Astrocyte of the cerebellum (primary cell): ENCODE measurements at regions not wholly inside any gene's neighbourhood (a gene's known extent, or its start where the extent isn't known, plus 50 kb on each side); places are given as distances from the start of the nearest gene placed in this dataset.
A peak's percentile ranks its signal among the peaks of the same experiment; 100 is the strongest.

Experiments used
- DNase-seq: peaks from one replicate; pipeline ENCODE4 v3.0.0-alpha.2; 2011; ENCODE audit warnings: low read depth
- H3K4me3 ChIP-seq: 2 replicates; pipeline ENCODE4 v1.5.1; 2011; ENCODE audit warnings: mild to moderate bottlenecking, low read depth, low read length, moderate library complexity
- CTCF ChIP-seq: IDR thresholded peaks from 2 replicates; pipeline ENCODE4 v1.5.1; 2012; ENCODE audit warnings: low read length, low read depth, moderate library complexity, mild to moderate bottlenecking; ENCODE audit errors: missing control alignments
- in situ Hi-C: cut with HindIII; loops from 2 replicates; pipeline ENCODE4 v1.10.0; 2017; ENCODE audit warnings: low sequenced_read_pairs

GRCh38 chr13:106155411-106155810 lies 380.1 kb downstream of the EFNB2 start:
- no peak for TF ChIP-seq CTCF
- no peak for DNase-seq
- in situ Hi-C loops, result no loop called here
- H3K4me3 ChIP-seq, result no peak overlapping the region

DNA sequence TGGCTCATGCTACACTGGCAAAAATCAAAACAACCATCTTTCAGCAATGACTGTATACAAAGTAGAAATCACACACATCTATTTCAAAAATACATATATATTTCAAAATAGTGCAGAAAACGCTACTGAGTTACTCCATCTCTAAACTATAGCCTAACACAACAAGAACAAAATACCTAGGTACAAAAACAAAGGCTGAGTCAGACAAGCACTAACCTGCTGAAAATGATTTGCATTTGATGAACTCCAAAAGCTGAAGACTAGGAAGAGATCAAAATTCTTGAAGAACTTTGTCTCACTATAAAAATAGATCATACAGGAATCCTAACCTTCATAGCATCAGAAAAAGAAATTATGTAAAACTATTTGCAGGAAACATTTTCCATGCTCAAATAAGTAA lies 381.6 kb downstream of the EFNB2 start:
- in situ Hi-C loops, result no loop called here
- DNase-seq, result no peak
- no peak for TF ChIP-seq CTCF
- H3K4me3 ChIP-seq, result no peak overlapping the region

DNA sequence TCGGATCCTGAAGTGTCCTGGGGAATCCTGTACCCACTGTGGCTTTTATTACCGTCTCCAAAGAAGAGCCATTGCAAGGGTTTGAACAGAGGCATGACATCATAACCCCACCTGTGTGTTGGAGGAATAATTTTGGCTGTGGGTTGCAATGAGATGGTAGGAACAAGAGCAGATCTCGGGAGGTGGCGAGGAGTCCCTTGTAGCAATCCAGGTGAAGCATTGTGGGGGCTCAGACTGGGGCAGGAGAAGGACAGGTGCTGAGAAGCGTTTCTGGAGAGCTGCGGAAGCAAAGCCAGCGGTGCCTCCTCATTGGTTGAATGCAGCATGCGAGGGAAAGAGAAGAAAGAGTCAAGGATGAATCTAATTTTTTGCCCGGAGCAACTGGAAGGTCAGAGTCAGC lies 382.4 kb downstream of the EFNB2 start:
- H3K4me3 ChIP-seq, result no peak overlapping the region
- TF ChIP-seq CTCF, result no peak
- in situ Hi-C loops, result no loop called here
- no peak for DNase-seq

DNA sequence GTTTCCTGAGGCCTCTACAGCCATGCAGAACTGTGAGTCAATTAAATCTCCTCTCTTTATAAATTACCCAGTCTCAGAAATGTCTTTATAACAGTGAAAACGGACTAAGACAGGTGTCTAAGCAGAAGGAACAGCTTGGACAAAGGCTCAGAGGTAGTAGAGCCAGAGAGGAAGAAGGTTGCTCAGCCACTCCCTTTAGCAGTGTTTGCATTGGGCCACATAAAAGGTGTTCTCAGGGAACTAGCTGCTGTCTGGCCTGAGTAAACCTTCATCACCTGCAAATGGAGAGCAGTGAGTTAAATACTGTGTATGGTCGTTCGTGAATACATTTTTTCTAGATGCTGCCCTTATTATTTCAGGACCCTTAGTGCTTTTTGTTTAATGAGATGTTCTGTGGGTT lies 383.4 kb downstream of the EFNB2 start:
- DNase-seq, result no peak
- no peak overlapping the region for H3K4me3 ChIP-seq
- in situ Hi-C loops, result no loop called here
- TF ChIP-seq CTCF, result no peak

DNA sequence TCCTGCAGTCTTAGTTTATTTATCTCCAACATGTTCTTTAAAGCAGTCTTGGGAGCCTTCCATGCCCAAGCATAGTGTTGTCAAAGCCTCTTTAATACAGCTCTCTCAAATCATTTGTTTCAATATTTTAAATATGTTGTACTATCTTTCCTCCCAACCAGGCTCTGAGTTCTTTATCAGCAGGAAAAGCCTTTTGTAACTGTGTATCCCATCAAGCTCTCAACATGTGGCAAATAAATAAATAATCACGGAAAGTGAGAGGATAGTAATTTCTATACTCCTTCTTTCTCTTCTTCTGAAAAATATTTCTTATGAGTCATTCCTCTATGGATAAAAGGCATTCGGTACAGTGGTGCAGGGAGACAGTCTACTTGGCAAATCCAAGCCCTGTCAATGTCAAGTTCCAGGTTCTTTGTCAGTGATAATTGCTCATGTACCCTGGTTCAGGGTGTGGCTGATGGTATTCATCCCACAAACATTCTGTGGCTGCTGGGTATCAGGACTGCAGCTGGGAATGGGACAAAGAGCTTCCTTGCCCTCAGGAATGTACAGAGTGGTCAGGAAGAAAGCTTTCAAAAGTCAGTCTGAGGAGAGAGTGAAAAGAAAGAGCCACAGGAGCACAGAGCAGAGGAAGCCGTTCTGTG lies 384.3 kb downstream of the EFNB2 start:
- no peak overlapping the region for H3K4me3 ChIP-seq
- peak; percentile 97 for DNase-seq
- in situ Hi-C loops, result no loop called here
- TF ChIP-seq CTCF, result no peak

DNA sequence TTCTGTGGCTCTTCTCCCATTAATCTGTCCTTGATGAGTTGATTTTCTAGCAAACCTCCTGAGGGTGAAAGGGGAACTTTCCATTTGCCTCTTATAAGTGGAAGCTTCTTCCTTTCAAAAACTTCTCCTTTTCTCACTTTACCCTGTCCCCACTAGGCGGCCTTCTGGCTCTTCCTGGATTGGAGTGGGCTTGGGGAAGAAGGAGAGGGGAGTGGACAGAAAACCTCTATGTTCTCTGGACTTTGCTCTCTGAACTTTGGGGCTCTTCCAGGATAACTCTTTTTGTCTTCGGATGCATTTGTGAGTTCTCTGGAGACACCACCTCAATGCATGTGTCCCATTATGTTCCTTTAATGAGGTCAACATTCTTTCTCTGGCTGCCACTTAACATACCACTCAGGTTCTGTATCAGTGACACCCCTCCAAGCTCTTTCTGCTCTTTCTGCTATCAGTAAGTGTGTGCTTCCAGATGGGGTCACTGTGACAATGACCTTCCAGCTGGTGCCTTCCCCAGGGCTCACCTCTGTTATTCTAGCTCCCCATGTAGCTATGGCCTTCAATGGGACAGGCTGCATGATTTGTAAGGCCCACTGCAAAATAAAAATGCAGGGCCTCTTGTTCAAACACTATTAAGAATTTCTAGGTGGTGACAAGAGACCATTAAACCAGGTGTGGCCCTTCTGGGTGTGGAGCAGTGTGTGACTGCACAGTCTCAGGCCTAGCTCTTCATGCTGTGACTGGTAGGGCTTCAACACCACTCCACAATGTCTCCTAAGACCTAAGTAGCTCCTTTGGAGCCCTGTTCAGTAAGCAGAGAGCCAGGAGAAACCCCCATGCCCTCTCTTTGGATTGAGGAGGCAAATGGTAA lies 389.2 kb downstream of the EFNB2 start:
- no peak for DNase-seq
- in situ Hi-C loops, result no loop called here
- TF ChIP-seq CTCF, result no peak
- no peak overlapping the region for H3K4me3 ChIP-seq
